Upper lobe of left lung (tissue), 6 donors: ENCODE measurements at regions not wholly inside any gene's neighbourhood (a gene's known extent, or its start where the extent isn't known, plus 50 kb on each side); places are given as distances from the start of the nearest gene placed in this dataset.

ENCODE experiments used
- ATAC-seq, 2 donors: fragments of 200-7000 bp; cut with Tn5 transposase; one replicate each; pipeline ENCODE4 v1.9.1; 2022; ENCODE audit warnings: mild to moderate bottlenecking in 2 of 2, moderate library complexity in 2 of 2; ENCODE audit not compliant: low FRiP score in 2 of 2
- DNase-seq, 2 donors: peaks; one replicate each; pipeline ENCODE4 v3.0.0-alpha.2; 2019 to 2020
- H3K27ac ChIP-seq, 4 donors: fragments of 200-600 bp; sonication (generic); one replicate each; pipeline ENCODE4 v1.5.1; 2016 to 2019
- H3K27me3 ChIP-seq, 4 donors: fragments of 200-600 bp; sonication (generic); one replicate each; pipeline ENCODE4 v1.5.1; 2017 to 2019
- H3K36me3 ChIP-seq, 4 donors: fragments of 200-600 bp; sonication (generic); one replicate each; pipeline ENCODE4 v1.5.1; 2016 to 2019
- H3K4me1 ChIP-seq, 4 donors: fragments of 200-600 bp; sonication (generic); one replicate each; pipeline ENCODE4 v1.5.1; 2018 to 2019
- H3K4me3 ChIP-seq, 4 donors: fragments of 200-600 bp; sonication (generic); one replicate each; pipeline ENCODE4 v1.5.1; 2017 to 2019; ENCODE audit warnings: mild to moderate bottlenecking in 2 of 4, moderate library complexity in 1 of 4
- H3K9me3 ChIP-seq, 4 donors: fragments of 200-600 bp; sonication (generic); one replicate each; pipeline ENCODE4 v1.5.1; 2018 to 2019
- CTCF ChIP-seq, 6 experiments: fragments of 450-650 bp in 4 of 6; fragments of 200-600 bp in 2 of 6; sonication (generic) in 2 of 6; IDR thresholded peaks; one replicate each; pipeline ENCODE4 v1.5.1; 2016 to 2019; ENCODE audit warnings: antibody characterized with exemption in 6 of 6
- EP300 ChIP-seq, 4 donors: sonication (generic); formaldehyde crosslinking; IDR thresholded peaks; one replicate each; pipeline ENCODE4 v1.5.1; 2017; ENCODE audit warnings: antibody characterized with exemption in 4 of 4, control low read depth in 2 of 4
- POLR2A ChIP-seq, 4 donors: fragments of 450-650 bp; IDR thresholded peaks; one replicate each; pipeline ENCODE4 v1.5.1; 2016 to 2017; ENCODE audit warnings: antibody characterized with exemption in 4 of 4, mild to moderate bottlenecking in 2 of 4
- POLR2AphosphoS5 ChIP-seq, 2 donors: sonication (generic); formaldehyde crosslinking; IDR thresholded peaks; one replicate each; pipeline ENCODE4 v1.5.1; 2017; ENCODE audit warnings: antibody characterized with exemption in 2 of 2
- WGBS, 2 donors: methylation state at CpG; one replicate each; pipeline ENCODE4 v1.1.5; 2017 to 2018; 5-methylcytosine and 5-hydroxymethylcytosine counted together
- donor health status: DM: no; HTN: no; CAD: no; lungs with moderate emphysema.
- donor health status: DM: no; HTN: yes; CAD: no; lungs with severe emphysema.

- no peaks in the 10 kb centered on the region for H3K36me3 ChIP-seq
- no peak for TF ChIP-seq POLR2A (IDR thresholded peaks at IDR 0.05)
- WGBS, 2 donors: 79 to 85% methylated on average over 13 of the region's 13 CpGs
- H3K27ac ChIP-seq: no peak overlapping the region
- H3K27me3 ChIP-seq: no peaks in the 10 kb centered on the region
- H3K4me3 ChIP-seq: no peak overlapping the region
- peaks cover 0 to 6% (median 0%) of the 10 kb centered on the region in 4 donors for H3K9me3 ChIP-seq
- ATAC-seq (peak in 1 of 2 donors; percentile 7), DNase-seq (peak in 1 of 2 donors; percentile 14)
- H3K4me1 ChIP-seq: no peaks in the 10 kb centered on the region
Measured at GRCh38 chr2:239790313-239790712, 234.8 kb downstream of the NDUFA10 start.

- Histone ChIP-seq H3K27me3 (no peaks in the 10 kb centered on the region), H3K4me3 (no peak overlapping the region), H3K36me3 (no peaks in the 10 kb centered on the region), H3K4me1 (no peaks in the 10 kb centered on the region), H3K9me3 (peaks cover 0 to 3% (median 0%) of the 10 kb centered on the region in 4 donors), H3K27ac (no peak overlapping the region)
- no peak for TF ChIP-seq POLR2A (IDR thresholded peaks at IDR 0.05)
- ATAC-seq (peak in 1 of 2 donors; percentile 41), DNase-seq (peak in 1 of 2 donors; percentile 8)
- 65 to 78% methylated on average over 2 to 8 of the region's 8 CpGs for WGBS, 2 donors
Measured at GRCh38 chr2:239789711-239790110, 235.4 kb downstream of the NDUFA10 start.

GRCh38 chr2:239788576-239789098, 236.5 kb downstream of the NDUFA10 start:
- TF ChIP-seq POLR2AphosphoS5 (IDR thresholded peaks at IDR 0.05) (no peak), POLR2A (IDR thresholded peaks at IDR 0.05) (no peak), EP300 (IDR thresholded peaks at IDR 0.05) (no peak), CTCF (IDR thresholded peaks at IDR 0.05) (no peak)
- Histone ChIP-seq H3K27ac (no peak overlapping the region), H3K4me1 (no peaks in the 10 kb centered on the region), H3K4me3 (no peak overlapping the region), H3K9me3 (peaks cover 0 to 3% (median 0%) of the 10 kb centered on the region in 4 donors), H3K36me3 (no peaks in the 10 kb centered on the region), H3K27me3 (no peaks in the 10 kb centered on the region)
- DNase-seq (peak in 1 of 2 donors; percentile 6), ATAC-seq (no peak)
- WGBS, 2 donors: 71 to 79% methylated on average over 6 of the region's 6 CpGs

- no peaks in the 10 kb centered on the region for H3K4me1 ChIP-seq
- 73 to 92% methylated on average over 6 of the region's 6 CpGs for WGBS, 2 donors
- H3K4me3 ChIP-seq: no peak overlapping the region
- H3K9me3 ChIP-seq: peaks cover 0 to 3% (median 0%) of the 10 kb centered on the region in 4 donors
- no peaks in the 10 kb centered on the region for H3K36me3 ChIP-seq
- peak in 1 of 2 donors; percentile 12 for DNase-seq
- TF ChIP-seq POLR2A (IDR thresholded peaks at IDR 0.05) (no peak), CTCF (IDR thresholded peaks at IDR 0.05) (no peak)
- H3K27me3 ChIP-seq: no peaks in the 10 kb centered on the region
- H3K27ac ChIP-seq: no peak overlapping the region
- no peak for ATAC-seq
Measured at GRCh38 chr2:239787538-239788050, 237.5 kb downstream of the NDUFA10 start.

GRCh38 chr2:239786791-239787190, 238.4 kb downstream of the NDUFA10 start:
- Histone ChIP-seq H3K4me1 (no peaks in the 10 kb centered on the region), H3K9me3 (peaks cover 0 to 3% (median 0%) of the 10 kb centered on the region in 4 donors), H3K36me3 (no peaks in the 10 kb centered on the region), H3K27ac (no peak overlapping the region), H3K27me3 (no peaks in the 10 kb centered on the region), H3K4me3 (no peak overlapping the region)
- 84 to 86% methylated on average over 2 of the region's 2 CpGs for WGBS, 2 donors
- TF ChIP-seq POLR2AphosphoS5 (IDR thresholded peaks at IDR 0.05): no peak
- TF ChIP-seq EP300 (IDR thresholded peaks at IDR 0.05): no peak
- no peak for TF ChIP-seq POLR2A (IDR thresholded peaks at IDR 0.05)
- TF ChIP-seq CTCF (IDR thresholded peaks at IDR 0.05): no peak
- DNase-seq (no peak), ATAC-seq (no peak)

- H3K4me1 ChIP-seq: no peaks in the 10 kb centered on the region
- H3K27ac ChIP-seq: no peak overlapping the region
- H3K36me3 ChIP-seq: no peaks in the 10 kb centered on the region
- no peaks in the 10 kb centered on the region for H3K27me3 ChIP-seq
- peak; percentile 14 to 45 for DNase-seq
- no peak for ATAC-seq
- H3K4me3 ChIP-seq: no peak overlapping the region
- TF ChIP-seq EP300 (IDR thresholded peaks at IDR 0.05) (no peak), POLR2A (IDR thresholded peaks at IDR 0.05) (no peak), POLR2AphosphoS5 (IDR thresholded peaks at IDR 0.05) (no peak), CTCF (IDR thresholded peaks at IDR 0.05) (no peak)
- peaks cover 0 to 3% (median 0%) of the 10 kb centered on the region in 4 donors for H3K9me3 ChIP-seq
- WGBS, 2 donors: 91 to 95% methylated on average over 5 of the region's 5 CpGs
Measured at GRCh38 chr2:239781454-239781853, 243.7 kb downstream of the NDUFA10 start.
